Islet of Langerhans (tissue), 1 donor: ENCODE measurements at regions not wholly inside any gene's neighbourhood (a gene's known extent, or its start where the extent isn't known, plus 50 kb on each side); places are given as distances from the start of the nearest gene placed in this dataset.
"Not testable (repeated sequence)": the region's sequence is repeated elsewhere in the genome, so short reads cannot be mapped to it uniquely, and the experiment has no call there.

ENCODE experiments used
- FAIRE-seq: peaks from one replicate; lab custom pipeline; 2011; peaks lifted over from hg19 to GRCh38; lab: Jason Lieb, UNC

GRCh38 chr6:10128721-10129120 lies 286.2 kb downstream of the TFAP2A start:
- no peak for FAIRE-seq

GRCh38 chr6:10122164-10122563 lies 292.7 kb downstream of the TFAP2A start:
- FAIRE-seq, result no peak

DNA sequence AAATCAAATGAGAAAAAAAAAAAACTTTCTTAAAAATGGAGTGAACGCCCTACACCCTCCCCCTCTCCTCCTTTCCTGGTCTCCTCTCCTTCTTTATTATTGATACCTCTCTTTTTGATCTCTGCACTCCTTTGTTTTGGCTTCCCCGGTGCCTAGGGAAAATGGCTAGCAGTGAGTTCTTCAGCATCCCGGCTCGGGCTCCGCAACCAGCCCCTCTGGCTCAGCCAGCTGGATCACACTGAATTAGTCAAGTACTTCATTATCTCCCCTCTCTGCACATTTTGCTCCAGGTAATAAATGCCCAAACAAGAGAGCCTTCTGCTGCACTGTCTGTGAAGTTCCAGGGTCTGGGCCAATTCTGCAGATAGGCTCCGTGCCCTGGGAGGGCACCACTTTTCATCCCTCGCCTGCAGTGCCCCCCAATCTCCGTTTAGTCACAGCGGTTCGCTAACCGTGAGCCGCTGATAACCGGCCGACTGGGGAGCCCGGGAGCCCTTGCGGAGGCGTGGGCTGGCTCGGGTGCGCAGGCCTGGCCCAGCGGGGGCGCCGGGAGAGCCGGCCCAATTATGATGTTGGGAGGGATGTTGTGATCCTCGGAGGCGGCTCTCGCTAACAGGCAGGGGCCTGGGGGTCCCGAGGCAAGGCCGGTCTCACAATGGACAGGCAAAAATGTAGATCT lies 301.9 kb downstream of the TFAP2A start:
- FAIRE-seq, result no peak

GRCh38 chr6:10111975-10112374 lies 302.9 kb downstream of the TFAP2A start:
- no peak for FAIRE-seq

DNA sequence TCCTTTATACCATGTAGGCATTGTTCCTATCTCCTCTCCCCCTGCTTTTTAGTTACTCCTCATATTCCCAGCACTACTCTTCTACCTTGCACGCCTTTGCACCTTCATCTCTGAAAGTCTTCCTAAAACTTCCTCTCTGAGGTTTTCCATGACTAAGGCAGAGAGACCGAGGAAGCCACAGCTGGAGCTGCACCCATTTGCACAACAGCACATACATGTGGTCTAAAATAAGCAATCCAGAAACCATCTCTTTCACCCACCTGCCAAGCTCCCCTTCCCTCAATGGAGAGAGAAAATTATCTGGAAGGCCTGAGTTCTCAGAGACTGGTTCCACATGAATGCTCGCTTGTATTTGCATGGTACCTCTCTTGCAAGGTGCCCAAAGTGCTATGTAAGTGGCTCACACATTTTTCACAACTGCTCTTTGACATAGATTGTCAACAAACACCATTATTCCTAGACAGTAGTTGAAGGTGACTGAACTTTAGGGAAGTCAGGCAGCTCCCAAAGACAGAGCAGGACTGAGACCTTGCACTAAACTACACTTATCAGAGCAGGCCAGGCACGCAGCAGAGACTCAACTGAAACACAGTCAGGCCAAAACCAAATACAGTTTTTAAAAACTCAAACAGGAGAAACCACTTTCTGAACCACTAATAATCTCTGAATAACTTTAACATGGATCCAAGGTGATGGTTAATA lies 313.2 kb downstream of the TFAP2A start:
- no peak for FAIRE-seq

GRCh38 chr6:10099529-10100140 lies 315.2 kb downstream of the TFAP2A start:
- FAIRE-seq, result peak; percentile 93

- peak; percentile 9 for FAIRE-seq
These were observed 315.9 kb downstream of the TFAP2A start for GRCh38 chr6:10098756-10099528.

DNA sequence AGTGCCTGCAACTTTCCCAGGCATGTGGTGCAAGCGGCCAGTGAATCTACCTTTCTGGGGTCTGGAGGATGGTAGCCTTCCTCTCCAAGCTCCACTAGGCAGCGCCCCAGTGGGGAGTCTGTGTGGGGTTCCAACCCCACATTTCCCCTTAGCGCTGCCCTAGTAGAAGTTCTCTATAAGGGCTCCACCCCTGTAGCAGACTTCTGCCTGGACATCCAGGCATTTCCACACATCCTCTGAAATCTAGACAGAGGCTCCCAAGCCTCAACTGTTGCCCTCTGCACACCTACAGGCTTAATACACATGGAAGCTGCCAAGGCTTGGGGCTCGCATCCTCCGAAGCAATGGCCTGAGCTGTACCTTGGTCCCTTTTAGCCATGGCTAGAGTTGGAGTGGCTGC lies 321.6 kb downstream of the TFAP2A start:
- FAIRE-seq, result no peak

- FAIRE-seq, result no peak
These were observed 330.5 kb downstream of the TFAP2A start for GRCh38 chr6:10084111-10084986.

DNA sequence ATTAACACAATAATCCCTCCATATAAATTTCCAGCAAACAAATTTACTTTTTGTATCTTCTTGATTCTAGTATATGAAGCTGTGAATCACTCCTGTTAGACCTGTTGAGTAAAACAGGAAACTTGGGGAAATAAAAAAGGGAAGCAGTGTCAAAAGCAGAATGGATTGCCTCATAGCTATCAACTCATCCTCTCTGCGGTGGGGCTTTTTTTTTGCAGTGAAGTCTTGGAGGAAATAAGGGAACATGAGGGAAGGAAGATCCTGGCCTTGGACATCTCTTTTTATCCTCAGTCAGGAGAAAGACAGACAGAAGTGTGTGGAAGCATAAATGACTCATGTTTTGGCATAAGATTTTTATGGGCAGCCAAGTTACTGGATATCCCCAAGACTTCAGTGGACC lies 332.5 kb downstream of the TFAP2A start:
- no peak for FAIRE-seq

- no peak for FAIRE-seq
These were observed 332.9 kb downstream of the TFAP2A start for GRCh38 chr6:10081957-10082356.

- no peak for FAIRE-seq
These were observed 333.8 kb downstream of the TFAP2A start for GRCh38 chr6:10081075-10081474.

DNA sequence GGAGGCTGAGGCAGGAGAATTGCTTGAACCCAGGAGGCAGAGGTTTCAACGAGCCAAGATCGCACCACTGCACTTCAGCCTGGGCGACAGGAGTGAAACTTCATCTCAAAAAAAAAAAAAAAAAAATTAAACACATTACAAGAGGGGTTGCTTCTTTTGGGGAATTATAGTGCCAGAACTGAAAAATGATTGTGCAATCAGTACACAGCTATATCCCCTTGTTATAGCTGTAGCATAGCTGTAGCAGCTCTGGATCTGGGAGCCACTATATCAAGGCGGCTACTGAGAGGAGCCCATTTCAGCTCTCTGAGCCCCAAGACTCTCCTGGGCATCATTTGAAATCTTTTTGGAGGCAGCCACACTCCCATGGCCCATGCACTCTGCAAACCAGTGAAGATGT lies 334.3 kb downstream of the TFAP2A start:
- no peak for FAIRE-seq

- no peak for FAIRE-seq
These were observed 336.3 kb downstream of the TFAP2A start for GRCh38 chr6:10078581-10078980.

- FAIRE-seq, result not testable (repeated sequence)
These were observed 340.1 kb downstream of the TFAP2A start for GRCh38 chr6:10074726-10075125.

DNA sequence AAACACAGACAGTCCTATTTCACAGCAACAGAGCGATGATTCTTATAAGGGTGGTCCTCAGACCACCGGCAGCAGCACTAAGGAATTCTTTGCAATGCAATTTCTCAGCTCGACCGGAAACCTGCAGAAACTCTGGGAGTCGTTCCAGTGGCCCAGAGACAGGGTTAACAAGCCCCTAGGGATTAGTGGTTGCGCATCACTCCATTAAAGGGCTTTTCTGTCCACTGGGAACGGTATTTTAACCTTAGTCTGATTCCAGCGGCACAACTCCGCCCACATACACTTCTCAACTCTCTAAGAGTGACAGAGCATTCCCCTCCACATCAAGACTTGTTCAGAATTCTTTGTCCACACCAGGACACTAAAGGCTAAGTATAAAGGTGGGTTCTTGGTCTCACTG lies 341.5 kb downstream of the TFAP2A start:
- FAIRE-seq, result no peak

GRCh38 chr6:10071631-10072220 lies 343.1 kb downstream of the TFAP2A start:
- no peak for FAIRE-seq

GRCh38 chr6:10060004-10060403 lies 354.9 kb downstream of the TFAP2A start:
- FAIRE-seq, result no peak

DNA sequence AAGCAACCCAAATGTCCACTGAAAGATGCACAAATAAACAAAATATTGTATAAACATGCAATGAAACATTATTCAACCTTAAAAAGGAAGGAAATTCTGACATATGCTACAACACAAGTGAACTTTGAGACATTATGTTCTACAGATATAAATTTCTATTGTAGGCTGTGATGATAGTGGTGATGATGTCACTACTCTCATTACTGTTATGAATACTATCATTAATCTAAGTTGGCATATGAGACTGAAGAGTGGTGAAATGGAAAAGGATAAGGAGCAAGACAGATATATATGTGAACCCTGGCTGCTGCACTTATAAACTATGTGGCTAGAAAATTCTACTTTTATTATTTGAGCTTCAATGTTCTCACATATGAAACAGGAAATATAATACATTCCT lies 360.2 kb downstream of the TFAP2A start:
- no peak for FAIRE-seq

DNA sequence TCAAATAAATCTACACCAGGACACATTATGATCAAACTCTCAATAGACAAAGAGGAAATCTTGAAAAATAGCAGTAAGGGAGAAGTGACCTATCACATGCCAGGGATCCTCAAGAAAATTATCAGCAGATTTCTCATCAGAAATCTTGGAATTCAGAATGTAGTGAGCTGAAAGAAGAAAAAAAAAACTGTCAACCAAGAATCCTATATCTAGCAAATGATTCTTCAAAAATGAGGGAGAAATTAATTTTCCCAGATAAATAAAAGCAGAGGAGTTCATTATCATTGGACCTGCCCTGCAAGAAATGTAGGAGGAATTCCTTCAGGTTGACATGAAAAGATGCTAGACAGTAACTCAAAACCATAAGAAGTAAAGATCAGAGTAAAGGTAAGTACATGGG lies 363.6 kb downstream of the TFAP2A start:
- FAIRE-seq, result no peak
